ENCODE measurements at regions not wholly inside any gene's neighbourhood (a gene's known extent, or its start where the extent isn't known, plus 50 kb on each side); places are given as distances from the start of the nearest gene placed in this dataset.
A peak's percentile ranks its signal among the peaks of the same experiment; 100 is the strongest.

- no peak for FAIRE-seq
- CTCF ChIA-PET (ENCODE audit: partially characterized antibody): no interaction called here
- H4K20me1 ChIP-seq (replicated peaks in 1 of 2; ENCODE audit: control insufficient read depth in 1 of 2, insufficient read depth in 2 of 2, low read length in 2 of 2): no peaks in the 10 kb centered on the region
- no peaks in the 10 kb centered on the region for H3K36me3 ChIP-seq (ENCODE audit: control insufficient read depth in 2 of 4, insufficient read depth in 4 of 4, low read length in 3 of 4)
- WGBS, 2 experiments (ENCODE audit: extremely low coverage in 1 of 2, insufficient coverage in 1 of 2, insufficient read length in 1 of 2, insufficient replicate concordance in 2 of 2, low coverage in 1 of 2, low lambda C conversion rate in 2 of 2, missing lambda C conversion rate in 1 of 2): 95% methylated on average over 5 of the region's 5 CpGs; no CpG with 5 or more reads in 1 of the 2 experiments
- no peaks in the 10 kb centered on the region for H3K79me2 ChIP-seq (ENCODE audit: control insufficient read depth in 1 of 2, insufficient read depth in 2 of 2, low read length in 2 of 2)
- no peaks in the 10 kb centered on the region for H3K79me1 ChIP-seq (ENCODE audit: low read depth, low read length)
- no peak overlapping the region for H3K23ac ChIP-seq (ENCODE audit: insufficient read length)
- H3K56ac ChIP-seq (replicated peaks; ENCODE audit: insufficient read length, low read depth, low read length): no peak overlapping the region
- H4K8ac ChIP-seq (ENCODE audit: extremely low read depth, insufficient read depth, low read length): no peak overlapping the region
- H3K27me3 ChIP-seq (replicated peaks in 1 of 4; ENCODE audit: control insufficient read depth in 3 of 4, extremely low read depth in 1 of 4, insufficient read depth in 3 of 4, low read length in 3 of 4): no peaks in the 10 kb centered on the region
- no peak overlapping the region for H2BK12ac ChIP-seq (ENCODE audit: low read depth, low read length)
- no peak overlapping the region for H4K5ac ChIP-seq (ENCODE audit: insufficient read length, low read depth, low read length)
- no peaks in the 10 kb centered on the region for H3K23me2 ChIP-seq (ENCODE audit: low read depth, low read length)
- DNase-seq (ENCODE audit: low read depth in 1 of 2, low spot score in 2 of 2): no peak
- H3K14ac ChIP-seq (ENCODE audit: insufficient read length): no peak overlapping the region
- no peak overlapping the region for H3K4me3 ChIP-seq (ENCODE audit: extremely low read depth in 1 of 4, insufficient read depth in 2 of 4, low read depth in 3 of 4, low read length in 4 of 4)
- no peak overlapping the region for H2BK20ac ChIP-seq (ENCODE audit: low read length)
- no peak overlapping the region for H3K18ac ChIP-seq (ENCODE audit: extremely low read depth, low read length)
- POLR2A ChIA-PET (ENCODE audit: partially characterized antibody): no interaction called here
- no peak overlapping the region for H3K27ac ChIP-seq (ENCODE audit: low read depth, low read length)
- H3K4me2 ChIP-seq (ENCODE audit: insufficient read depth in 1 of 2, low read depth in 2 of 2, low read length in 2 of 2): no peak overlapping the region
- 0 out of 2 replicates have a peak overlapping the region, but pooled peaks have one; percentile 79 for H2AFZ ChIP-seq (ENCODE audit: low read length)
- peaks cover 0 to 6% (median 1%) of the 10 kb centered on the region in 4 experiments; a peak in 2 of 7 replicates for H3K4me1 ChIP-seq (replicated peaks in 1 of 4; ENCODE audit: control insufficient read depth in 3 of 4, insufficient read depth in 4 of 4, low read length in 3 of 4)
- H2AK5ac ChIP-seq (ENCODE audit: low read depth, low read length): no peak overlapping the region
- H3K9me3 ChIP-seq (ENCODE audit: insufficient read depth in 2 of 2, low read depth in 1 of 2, low read length in 1 of 2): no peaks in the 10 kb centered on the region
- H4K91ac ChIP-seq (replicated peaks; ENCODE audit: insufficient read length, low read length): no peak overlapping the region
- no peak overlapping the region for H2BK15ac ChIP-seq (ENCODE audit: low read length)
- no peak overlapping the region for H3K4ac ChIP-seq (replicated peaks; ENCODE audit: insufficient read length, low read depth, low read length)
- no peak overlapping the region for H2BK120ac ChIP-seq (replicated peaks; ENCODE audit: low read depth, low read length)
- no peak overlapping the region for H2BK5ac ChIP-seq (ENCODE audit: low read depth, low read length)
- no peak overlapping the region for H3K9ac ChIP-seq (replicated peaks in 1 of 4; ENCODE audit: extremely low read depth in 1 of 4, low read depth in 3 of 4, low read length in 3 of 4)
- TF ChIP-seq SP1 (IDR thresholded peaks at IDR 0.05; ENCODE audit: low read depth, low read length) (no peak), SIRT6 (IDR thresholded peaks at IDR 0.05; ENCODE audit: low read length) (no peak), NRF1 (IDR thresholded peaks at IDR 0.05; ENCODE audit: low read depth, low read length) (no peak), BCL11A (IDR thresholded peaks at IDR 0.05; ENCODE audit: low read depth in 2 of 2, low read length in 2 of 2) (no peak), SIX5 (IDR thresholded peaks at IDR 0.05; ENCODE audit: low read depth, low read length) (no peak), RFX5 (IDR thresholded peaks at IDR 0.05; ENCODE audit: borderline replicate concordance, low read depth, low read length) (no peak), TCF12 (IDR thresholded peaks at IDR 0.05; ENCODE audit: low read depth, low read length) (no peak), CBX8 (IDR thresholded peaks at IDR 0.05; ENCODE audit: borderline replicate concordance, low read depth, low read length) (no peak), SRF (IDR thresholded peaks at IDR 0.05; ENCODE audit: low read depth, low read length) (no peak), SIN3A (conservative IDR thresholded peaks at IDR 0.05 in 1 of 2, IDR thresholded peaks at IDR 0.05 in 1 of 2; ENCODE audit: low read depth in 1 of 2, low read length in 2 of 2) (no peak), KDM5A (IDR thresholded peaks at IDR 0.05; ENCODE audit: low read length) (no peak), BRCA1 (IDR thresholded peaks at IDR 0.05; ENCODE audit: low read depth, low read length) (no peak), POLR2A (IDR thresholded peaks at IDR 0.05; ENCODE audit: control extremely low read depth in 1 of 2, low read depth in 2 of 2, low read length in 2 of 2) (no peak)
- TF ChIP-seq, protein P1, sequence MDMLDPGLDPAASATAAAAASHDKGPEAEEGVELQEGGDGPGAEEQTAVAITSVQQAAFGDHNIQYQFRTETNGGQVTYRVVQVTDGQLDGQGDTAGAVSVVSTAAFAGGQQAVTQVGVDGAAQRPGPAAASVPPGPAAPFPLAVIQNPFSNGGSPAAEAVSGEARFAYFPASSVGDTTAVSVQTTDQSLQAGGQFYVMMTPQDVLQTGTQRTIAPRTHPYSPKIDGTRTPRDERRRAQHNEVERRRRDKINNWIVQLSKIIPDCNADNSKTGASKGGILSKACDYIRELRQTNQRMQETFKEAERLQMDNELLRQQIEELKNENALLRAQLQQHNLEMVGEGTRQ (IDR thresholded peaks at IDR 0.05; ENCODE audit: low read length): no peak
- TF ChIP-seq, protein P2, sequence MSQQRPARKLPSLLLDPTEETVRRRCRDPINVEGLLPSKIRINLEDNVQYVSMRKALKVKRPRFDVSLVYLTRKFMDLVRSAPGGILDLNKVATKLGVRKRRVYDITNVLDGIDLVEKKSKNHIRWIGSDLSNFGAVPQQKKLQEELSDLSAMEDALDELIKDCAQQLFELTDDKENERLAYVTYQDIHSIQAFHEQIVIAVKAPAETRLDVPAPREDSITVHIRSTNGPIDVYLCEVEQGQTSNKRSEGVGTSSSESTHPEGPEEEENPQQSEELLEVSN (IDR thresholded peaks at IDR 0.05): no peak
Observed at GRCh38 chr15:47398594-47398993, 318.7 kb upstream of the SEMA6D start.

Data from H1 (cell line).